Ishikawa (cell line): ENCODE measurements at regions not wholly inside any gene's neighbourhood (a gene's known extent, or its start where the extent isn't known, plus 50 kb on each side); places are given as distances from the start of the nearest gene placed in this dataset.

ENCODE experiments used
- CEBPB ChIP-seq: IDR thresholded peaks from 2 replicates; pipeline ENCODE4 v1.6.1; 2012
- CREB1 ChIP-seq: IDR thresholded peaks from 2 replicates; pipeline ENCODE4 v1.6.1; 2012; ENCODE audit warnings: low read depth
- EP300 ChIP-seq: IDR thresholded peaks from 2 replicates; pipeline ENCODE4 v1.6.1; 2012; ENCODE audit warnings: borderline replicate concordance
- MAX ChIP-seq: IDR thresholded peaks from 2 replicates; pipeline ENCODE4 v1.6.1; 2012
- RAD21 ChIP-seq: IDR thresholded peaks from 2 replicates; pipeline ENCODE4 v1.6.1; 2012; ENCODE audit warnings: low read depth
- TAF1 ChIP-seq: IDR thresholded peaks from 2 replicates; pipeline ENCODE4 v1.6.1; 2012; ENCODE audit warnings: low read depth, mild to moderate bottlenecking

DNA sequence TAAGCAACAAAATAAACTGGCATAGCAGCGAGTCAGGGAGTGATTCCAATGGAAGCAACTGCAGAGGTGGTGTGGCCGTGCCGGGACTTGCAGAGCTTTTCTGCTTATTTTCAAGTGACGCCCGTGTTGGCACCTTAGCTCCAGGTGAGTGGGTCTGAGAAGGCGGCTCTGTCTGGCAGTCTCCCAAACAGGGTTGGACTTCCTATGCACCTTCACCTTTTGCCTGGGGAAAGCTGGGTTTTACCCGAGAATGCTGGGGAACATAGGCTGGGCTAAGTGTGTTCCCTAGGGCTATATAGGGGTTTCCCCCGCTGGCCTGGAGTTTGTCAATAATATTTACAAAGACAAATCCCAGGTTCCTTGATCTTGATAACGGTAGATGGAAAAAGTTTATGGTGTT is 179.9 kb upstream of the TBL1XR1 start:
- TF ChIP-seq CEBPB (no peak), MAX (no peak), TAF1 (no peak), EP300 (no peak), CREB1 (no peak), RAD21 (no peak)
